ENCODE measurements at regions not wholly inside any gene's neighbourhood (a gene's known extent, or its start where the extent isn't known, plus 50 kb on each side); places are given as distances from the start of the nearest gene placed in this dataset.

GRCh38 chr7:46963719-46964118 lies 618.2 kb downstream of the TNS3 start:
- Histone ChIP-seq H3K27me3 (ENCODE audit: insufficient read depth) (no peaks in the 10 kb centered on the region), H3K4me1 (ENCODE audit: insufficient read depth) (no peaks in the 10 kb centered on the region), H3K4me3 (no peak overlapping the region), H3K36me3 (ENCODE audit: insufficient read depth) (peaks cover 5% of the 10 kb centered on the region; the same call in 1 of the 2 replicates), H3K79me2 (replicated peaks; ENCODE audit: insufficient read depth) (no peaks in the 10 kb centered on the region), H3K27ac (ENCODE audit: low read depth) (no peak overlapping the region), H3F3A (replicated peaks; ENCODE audit: low read depth) (no peaks in the 10 kb centered on the region), H2AFZ (no peak overlapping the region), H4K20me1 (replicated peaks; ENCODE audit: insufficient read depth) (no peaks in the 10 kb centered on the region), H3K4me2 (no peak overlapping the region), H3K9me2 (ENCODE audit: insufficient read depth) (0 out of 2 replicates have a peak, but pooled peaks cover 6% of the 10 kb centered on the region)
- H3K36me3 Mint-ChIP-seq (ENCODE audit: low read depth) = peaks cover 15% of the 10 kb centered on the region; the same call in 2 of the 3 replicates
- no peak for ATAC-seq
- peaks cover 39% of the 10 kb centered on the region for H3K9me3 Mint-ChIP-seq
- H3K27me3 Mint-ChIP-seq (ENCODE audit: insufficient read depth, low read depth, poor library complexity) = no peaks in the 10 kb centered on the region
- no peak for DNase-seq (ENCODE audit: low spot score)
- no peak for TF ChIP-seq EZH2phosphoT487 (IDR thresholded peaks at IDR 0.05; ENCODE audit: unreplicated experiment)
- TF ChIP-seq, protein P1, sequence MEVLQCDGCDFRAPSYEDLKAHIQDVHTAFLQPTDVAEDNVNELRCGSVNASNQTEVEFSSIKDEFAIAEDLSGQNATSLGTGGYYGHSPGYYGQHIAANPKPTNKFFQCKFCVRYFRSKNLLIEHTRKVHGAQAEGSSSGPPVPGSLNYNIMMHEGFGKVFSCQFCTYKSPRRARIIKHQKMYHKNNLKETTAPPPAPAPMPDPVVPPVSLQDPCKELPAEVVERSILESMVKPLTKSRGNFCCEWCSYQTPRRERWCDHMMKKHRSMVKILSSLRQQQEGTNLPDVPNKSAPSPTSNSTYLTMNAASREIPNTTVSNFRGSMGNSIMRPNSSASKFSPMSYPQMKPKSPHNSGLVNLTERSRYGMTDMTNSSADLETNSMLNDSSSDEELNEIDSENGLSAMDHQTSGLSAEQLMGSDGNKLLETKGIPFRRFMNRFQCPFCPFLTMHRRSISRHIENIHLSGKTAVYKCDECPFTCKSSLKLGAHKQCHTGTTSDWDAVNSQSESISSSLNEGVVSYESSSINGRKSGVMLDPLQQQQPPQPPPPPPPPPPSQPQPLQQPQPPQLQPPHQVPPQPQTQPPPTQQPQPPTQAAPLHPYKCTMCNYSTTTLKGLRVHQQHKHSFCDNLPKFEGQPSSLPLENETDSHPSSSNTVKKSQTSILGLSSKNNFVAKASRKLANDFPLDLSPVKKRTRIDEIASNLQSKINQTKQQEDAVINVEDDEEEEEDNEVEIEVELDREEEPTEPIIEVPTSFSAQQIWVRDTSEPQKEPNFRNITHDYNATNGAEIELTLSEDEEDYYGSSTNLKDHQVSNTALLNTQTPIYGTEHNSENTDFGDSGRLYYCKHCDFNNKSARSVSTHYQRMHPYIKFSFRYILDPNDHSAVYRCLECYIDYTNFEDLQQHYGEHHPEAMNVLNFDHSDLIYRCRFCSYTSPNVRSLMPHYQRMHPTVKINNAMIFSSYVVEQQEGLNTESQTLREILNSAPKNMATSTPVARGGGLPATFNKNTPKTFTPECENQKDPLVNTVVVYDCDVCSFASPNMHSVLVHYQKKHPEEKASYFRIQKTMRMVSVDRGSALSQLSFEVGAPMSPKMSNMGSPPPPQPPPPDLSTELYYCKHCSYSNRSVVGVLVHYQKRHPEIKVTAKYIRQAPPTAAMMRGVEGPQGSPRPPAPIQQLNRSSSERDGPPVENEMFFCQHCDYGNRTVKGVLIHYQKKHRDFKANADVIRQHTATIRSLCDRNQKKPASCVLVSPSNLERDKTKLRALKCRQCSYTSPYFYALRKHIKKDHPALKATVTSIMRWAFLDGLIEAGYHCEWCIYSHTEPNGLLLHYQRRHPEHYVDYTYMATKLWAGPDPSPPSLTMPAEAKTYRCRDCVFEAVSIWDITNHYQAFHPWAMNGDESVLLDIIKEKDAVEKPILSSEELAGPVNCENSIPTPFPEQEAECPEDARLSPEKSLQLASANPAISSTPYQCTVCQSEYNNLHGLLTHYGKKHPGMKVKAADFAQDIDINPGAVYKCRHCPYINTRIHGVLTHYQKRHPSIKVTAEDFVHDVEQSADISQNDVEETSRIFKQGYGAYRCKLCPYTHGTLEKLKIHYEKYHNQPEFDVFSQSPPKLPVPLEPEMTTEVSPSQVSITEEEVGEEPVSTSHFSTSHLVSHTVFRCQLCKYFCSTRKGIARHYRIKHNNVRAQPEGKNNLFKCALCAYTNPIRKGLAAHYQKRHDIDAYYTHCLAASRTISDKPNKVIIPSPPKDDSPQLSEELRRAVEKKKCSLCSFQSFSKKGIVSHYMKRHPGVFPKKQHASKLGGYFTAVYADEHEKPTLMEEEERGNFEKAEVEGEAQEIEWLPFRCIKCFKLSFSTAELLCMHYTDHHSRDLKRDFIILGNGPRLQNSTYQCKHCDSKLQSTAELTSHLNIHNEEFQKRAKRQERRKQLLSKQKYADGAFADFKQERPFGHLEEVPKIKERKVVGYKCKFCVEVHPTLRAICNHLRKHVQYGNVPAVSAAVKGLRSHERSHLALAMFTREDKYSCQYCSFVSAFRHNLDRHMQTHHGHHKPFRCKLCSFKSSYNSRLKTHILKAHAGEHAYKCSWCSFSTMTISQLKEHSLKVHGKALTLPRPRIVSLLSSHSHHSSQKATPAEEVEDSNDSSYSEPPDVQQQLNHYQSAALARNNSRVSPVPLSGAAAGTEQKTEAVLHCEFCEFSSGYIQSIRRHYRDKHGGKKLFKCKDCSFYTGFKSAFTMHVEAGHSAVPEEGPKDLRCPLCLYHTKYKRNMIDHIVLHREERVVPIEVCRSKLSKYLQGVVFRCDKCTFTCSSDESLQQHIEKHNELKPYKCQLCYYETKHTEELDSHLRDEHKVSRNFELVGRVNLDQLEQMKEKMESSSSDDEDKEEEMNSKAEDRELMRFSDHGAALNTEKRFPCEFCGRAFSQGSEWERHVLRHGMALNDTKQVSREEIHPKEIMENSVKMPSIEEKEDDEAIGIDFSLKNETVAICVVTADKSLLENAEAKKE (CRISPR knock-in tag; IDR thresholded peaks at IDR 0.05) = no peak
- no peak overlapping the region for H3K4me3 Mint-ChIP-seq
- no peaks in the 10 kb centered on the region for H3K4me1 Mint-ChIP-seq
- H3K27ac Mint-ChIP-seq = no peak overlapping the region

- DNase-seq (ENCODE audit: low spot score) = no peak
- H3K9me3 Mint-ChIP-seq = peaks cover 36% of the 10 kb centered on the region
- H3K4me1 Mint-ChIP-seq = no peaks in the 10 kb centered on the region
- TF ChIP-seq EZH2 (IDR thresholded peaks at IDR 0.05; ENCODE audit: low read depth, unreplicated experiment) (no peak), STAT1 (IDR thresholded peaks at IDR 0.05; ENCODE audit: unreplicated experiment) (no peak), NANOG (IDR thresholded peaks at IDR 0.05; ENCODE audit: borderline replicate concordance) (no peak), REST (IDR thresholded peaks at IDR 0.05; ENCODE audit: unreplicated experiment) (no peak), ZNF331 (CRISPR knock-in tag; IDR thresholded peaks at IDR 0.05; ENCODE audit: low read depth) (no peak), CTCF (conservative IDR thresholded peaks at IDR 0.05; ENCODE audit: low read depth in 2 of 2) (no peak), ZNF114 (CRISPR knock-in tag; IDR thresholded peaks at IDR 0.05) (no peak)
- TF ChIP-seq, protein P2, sequence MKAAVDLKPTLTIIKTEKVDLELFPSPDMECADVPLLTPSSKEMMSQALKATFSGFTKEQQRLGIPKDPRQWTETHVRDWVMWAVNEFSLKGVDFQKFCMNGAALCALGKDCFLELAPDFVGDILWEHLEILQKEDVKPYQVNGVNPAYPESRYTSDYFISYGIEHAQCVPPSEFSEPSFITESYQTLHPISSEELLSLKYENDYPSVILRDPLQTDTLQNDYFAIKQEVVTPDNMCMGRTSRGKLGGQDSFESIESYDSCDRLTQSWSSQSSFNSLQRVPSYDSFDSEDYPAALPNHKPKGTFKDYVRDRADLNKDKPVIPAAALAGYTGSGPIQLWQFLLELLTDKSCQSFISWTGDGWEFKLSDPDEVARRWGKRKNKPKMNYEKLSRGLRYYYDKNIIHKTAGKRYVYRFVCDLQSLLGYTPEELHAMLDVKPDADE (IDR thresholded peaks at IDR 0.05) = no peak
These were observed 620.9 kb downstream of the TNS3 start for GRCh38 chr7:46960970-46961369.

More at GRCh38 chr7:46960970-46961369, 620.9 kb downstream of the TNS3 start:
- Histone ChIP-seq H2AFZ (no peak overlapping the region), H4K20me1 (replicated peaks; ENCODE audit: insufficient read depth) (no peaks in the 10 kb centered on the region), H3K36me3 (ENCODE audit: insufficient read depth) (peaks cover 5% of the 10 kb centered on the region; the same call in 1 of the 2 replicates), H3K4me1 (ENCODE audit: insufficient read depth) (no peaks in the 10 kb centered on the region), H3K9me2 (ENCODE audit: insufficient read depth) (no peaks in the 10 kb centered on the region), H3K79me2 (replicated peaks; ENCODE audit: insufficient read depth) (no peaks in the 10 kb centered on the region), H3F3A (replicated peaks; ENCODE audit: low read depth) (no peaks in the 10 kb centered on the region), H3K4me2 (no peak overlapping the region), H3K27ac (ENCODE audit: low read depth) (no peak overlapping the region), H3K4me3 (no peak overlapping the region), H3K27me3 (ENCODE audit: insufficient read depth) (no peaks in the 10 kb centered on the region)
- no peak overlapping the region for H3K4me3 Mint-ChIP-seq
- H3K27ac Mint-ChIP-seq = no peak overlapping the region
- H3K36me3 Mint-ChIP-seq (ENCODE audit: low read depth) = peaks cover 15% of the 10 kb centered on the region; the same call in 2 of the 3 replicates
- no peak for ATAC-seq
- H3K27me3 Mint-ChIP-seq (ENCODE audit: insufficient read depth, low read depth, poor library complexity) = no peaks in the 10 kb centered on the region
